Neural cell (in vitro differentiated cells): ENCODE measurements at regions not wholly inside any gene's neighbourhood (a gene's known extent, or its start where the extent isn't known, plus 50 kb on each side); places are given as distances from the start of the nearest gene placed in this dataset.

Experiments used
- CTCF ChIP-seq: fragments of 450-650 bp; IDR thresholded peaks from 2 replicates; pipeline ENCODE4 v1.5.1; 2014; ENCODE audit warnings: antibody characterized with exemption, mild to moderate bottlenecking, moderate library complexity; ENCODE audit not compliant: poor library complexity, severe bottlenecking
- EP300 ChIP-seq: fragments of 450-650 bp; conservative IDR thresholded peaks from 2 replicates; pipeline ENCODE4 v1.6.1; 2014; ENCODE audit warnings: antibody characterized with exemption, mild to moderate bottlenecking, moderate library complexity; ENCODE audit not compliant: poor library complexity, severe bottlenecking
- EZH2 ChIP-seq: fragments of 200-600, 300-800 bp; shearing (Covaris generic), sonication (generic); IDR thresholded peaks from 2 replicates; pipeline ENCODE4 v1.6.1; 2014; ENCODE audit warnings: antibody characterized with exemption, low read length, borderline replicate concordance, mild to moderate bottlenecking; ENCODE audit not compliant: insufficient read depth, poor library complexity, severe bottlenecking
- POLR2AphosphoS5 ChIP-seq: IDR thresholded peaks from 2 replicates; pipeline ENCODE4 v1.6.1; 2012
- RAD21 ChIP-seq: fragments of 450-650 bp; conservative IDR thresholded peaks from 2 replicates; pipeline ENCODE4 v1.6.1; 2014; ENCODE audit warnings: antibody characterized with exemption, mild to moderate bottlenecking, moderate library complexity
- TAF1 ChIP-seq: IDR thresholded peaks from 2 replicates; pipeline ENCODE4 v1.6.1; 2012; ENCODE audit warnings: low read depth
- TF ChIP-seq, protein P1 (sequence below): IDR thresholded peaks from 2 replicates; pipeline ENCODE4 v1.6.1; 2012; ENCODE audit warnings: borderline replicate concordance

- no peak for TF ChIP-seq CTCF
- TF ChIP-seq TAF1 = no peak
- no peak for TF ChIP-seq EZH2
- TF ChIP-seq EP300 = no peak
- no peak for TF ChIP-seq POLR2AphosphoS5
- TF ChIP-seq, protein P1, sequence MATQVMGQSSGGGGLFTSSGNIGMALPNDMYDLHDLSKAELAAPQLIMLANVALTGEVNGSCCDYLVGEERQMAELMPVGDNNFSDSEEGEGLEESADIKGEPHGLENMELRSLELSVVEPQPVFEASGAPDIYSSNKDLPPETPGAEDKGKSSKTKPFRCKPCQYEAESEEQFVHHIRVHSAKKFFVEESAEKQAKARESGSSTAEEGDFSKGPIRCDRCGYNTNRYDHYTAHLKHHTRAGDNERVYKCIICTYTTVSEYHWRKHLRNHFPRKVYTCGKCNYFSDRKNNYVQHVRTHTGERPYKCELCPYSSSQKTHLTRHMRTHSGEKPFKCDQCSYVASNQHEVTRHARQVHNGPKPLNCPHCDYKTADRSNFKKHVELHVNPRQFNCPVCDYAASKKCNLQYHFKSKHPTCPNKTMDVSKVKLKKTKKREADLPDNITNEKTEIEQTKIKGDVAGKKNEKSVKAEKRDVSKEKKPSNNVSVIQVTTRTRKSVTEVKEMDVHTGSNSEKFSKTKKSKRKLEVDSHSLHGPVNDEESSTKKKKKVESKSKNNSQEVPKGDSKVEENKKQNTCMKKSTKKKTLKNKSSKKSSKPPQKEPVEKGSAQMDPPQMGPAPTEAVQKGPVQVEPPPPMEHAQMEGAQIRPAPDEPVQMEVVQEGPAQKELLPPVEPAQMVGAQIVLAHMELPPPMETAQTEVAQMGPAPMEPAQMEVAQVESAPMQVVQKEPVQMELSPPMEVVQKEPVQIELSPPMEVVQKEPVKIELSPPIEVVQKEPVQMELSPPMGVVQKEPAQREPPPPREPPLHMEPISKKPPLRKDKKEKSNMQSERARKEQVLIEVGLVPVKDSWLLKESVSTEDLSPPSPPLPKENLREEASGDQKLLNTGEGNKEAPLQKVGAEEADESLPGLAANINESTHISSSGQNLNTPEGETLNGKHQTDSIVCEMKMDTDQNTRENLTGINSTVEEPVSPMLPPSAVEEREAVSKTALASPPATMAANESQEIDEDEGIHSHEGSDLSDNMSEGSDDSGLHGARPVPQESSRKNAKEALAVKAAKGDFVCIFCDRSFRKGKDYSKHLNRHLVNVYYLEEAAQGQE = no peak
- no peak for TF ChIP-seq RAD21
These were observed 987.5 kb downstream of the DCDC2C start for GRCh38 chr2:4690913-4691312.
